CMK (cell line): ENCODE measurements at regions not wholly inside any gene's neighbourhood (a gene's known extent, or its start where the extent isn't known, plus 50 kb on each side); places are given as distances from the start of the nearest gene placed in this dataset.
"Not testable (repeated sequence)": the region's sequence is repeated elsewhere in the genome, so short reads cannot be mapped to it uniquely, and the experiment has no call there.

ENCODE experiments used
- DNase-seq: peaks from one replicate; pipeline ENCODE4 v3.0.0-alpha.2; 2010; ENCODE audit warnings: low read depth

DNA sequence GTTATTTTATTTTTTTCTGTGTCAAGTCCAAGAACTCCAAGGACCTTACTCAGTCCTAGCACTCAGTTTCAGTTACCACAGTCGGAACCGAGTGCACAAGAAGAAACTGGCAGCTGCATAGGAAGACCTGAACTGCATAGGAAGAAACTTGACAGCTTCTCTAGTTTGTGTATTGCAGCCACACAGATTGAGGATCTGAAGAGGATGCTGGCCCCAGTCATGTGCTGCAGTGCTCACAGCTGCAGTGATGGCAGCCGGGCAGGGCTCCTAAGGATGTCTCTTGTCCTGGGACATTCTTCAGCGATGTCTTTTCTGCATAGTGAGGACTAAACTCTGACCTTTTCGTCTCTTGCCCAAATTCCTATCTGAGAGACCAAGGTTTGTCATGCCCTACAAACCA, 261.2 kb downstream of the STIM2 start:
- DNase-seq: no peak

DNA sequence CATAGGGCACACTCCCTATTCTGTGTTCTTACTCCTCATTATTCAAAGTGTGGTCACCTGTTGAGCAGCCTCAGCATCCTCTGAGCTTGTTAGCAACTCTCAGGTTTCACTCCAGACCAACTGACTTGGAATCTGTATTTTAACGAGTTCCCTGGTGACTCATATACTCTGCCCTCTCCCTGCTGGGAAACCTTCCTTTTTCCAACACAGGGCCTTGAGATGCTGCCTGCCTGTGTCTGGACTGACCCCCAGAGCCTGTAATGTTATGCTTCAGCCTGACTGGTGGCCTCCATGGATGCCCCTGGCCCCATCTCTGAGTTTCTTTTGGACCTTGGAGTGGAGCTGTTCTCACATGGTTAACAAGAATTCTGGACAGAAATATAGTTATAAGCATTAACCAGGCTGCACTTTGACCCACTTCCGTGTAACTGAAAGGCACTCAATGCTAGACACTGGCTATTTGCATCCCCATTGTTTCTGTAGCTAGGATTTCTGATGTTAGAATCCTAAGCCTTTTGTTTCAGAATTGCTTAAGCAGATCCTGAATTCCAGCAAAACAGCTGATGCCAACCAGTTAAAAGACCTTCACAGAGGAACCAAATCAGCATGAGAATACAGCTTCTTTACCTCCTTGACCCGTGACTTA, 262.6 kb downstream of the STIM2 start:
- no peak for DNase-seq

DNA sequence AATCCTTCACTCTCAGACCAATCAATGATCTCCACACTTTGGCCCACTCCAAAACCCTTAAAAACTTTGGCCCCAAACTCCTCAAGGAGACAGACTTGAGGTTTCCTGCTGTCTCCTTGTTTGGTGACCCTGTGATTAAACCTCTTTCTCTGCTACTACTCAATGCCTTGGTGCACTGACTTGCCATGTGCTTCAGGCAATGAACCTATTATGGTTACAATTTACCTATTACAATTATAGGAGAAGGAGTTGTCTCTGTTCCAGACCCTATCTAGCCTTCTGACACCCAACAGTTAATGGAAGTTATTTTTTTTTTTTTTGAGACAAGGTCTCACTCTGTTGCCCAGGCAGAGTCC, 263.1 kb downstream of the STIM2 start:
- DNase-seq: no peak

DNA sequence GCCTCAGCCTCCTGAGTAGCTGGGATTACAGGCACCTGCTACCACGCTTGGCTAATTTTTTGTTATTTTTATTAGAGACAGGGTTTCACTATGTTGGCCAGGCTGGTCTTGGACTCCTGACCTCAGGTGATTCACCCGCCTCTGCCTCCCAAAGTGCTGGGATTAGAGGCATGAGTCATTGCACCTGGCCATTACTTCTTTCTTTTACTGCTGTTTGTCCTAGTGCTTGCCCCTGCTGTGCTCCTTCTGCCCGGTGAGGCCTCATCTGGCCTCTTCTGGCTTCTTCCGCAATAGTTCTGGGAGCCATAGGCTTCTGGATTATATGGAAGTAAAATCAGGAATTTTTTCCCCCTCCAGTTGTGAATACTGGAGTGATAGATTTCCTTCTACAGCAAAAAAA, 266.3 kb downstream of the STIM2 start:
- not testable (repeated sequence) for DNase-seq

DNA sequence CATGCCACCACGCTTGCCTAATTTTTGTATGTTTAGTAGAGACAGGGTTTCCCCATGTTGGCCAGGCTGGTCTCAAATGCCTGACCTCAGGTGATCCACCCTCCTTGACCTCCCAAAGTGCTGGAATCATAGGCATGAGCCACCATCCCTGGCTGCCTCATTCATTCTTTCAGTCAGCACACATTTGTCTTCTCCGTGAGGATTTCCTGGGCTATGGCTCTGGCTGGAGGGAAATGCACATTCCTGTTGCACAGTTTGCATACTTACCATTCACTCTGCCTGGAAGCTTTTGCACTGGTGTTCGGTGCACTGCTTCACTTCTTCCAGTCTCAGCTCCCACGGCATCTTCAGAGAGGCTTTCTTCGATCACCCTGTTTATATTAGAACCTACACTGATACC, 267.8 kb downstream of the STIM2 start:
- DNase-seq: no peak

DNA sequence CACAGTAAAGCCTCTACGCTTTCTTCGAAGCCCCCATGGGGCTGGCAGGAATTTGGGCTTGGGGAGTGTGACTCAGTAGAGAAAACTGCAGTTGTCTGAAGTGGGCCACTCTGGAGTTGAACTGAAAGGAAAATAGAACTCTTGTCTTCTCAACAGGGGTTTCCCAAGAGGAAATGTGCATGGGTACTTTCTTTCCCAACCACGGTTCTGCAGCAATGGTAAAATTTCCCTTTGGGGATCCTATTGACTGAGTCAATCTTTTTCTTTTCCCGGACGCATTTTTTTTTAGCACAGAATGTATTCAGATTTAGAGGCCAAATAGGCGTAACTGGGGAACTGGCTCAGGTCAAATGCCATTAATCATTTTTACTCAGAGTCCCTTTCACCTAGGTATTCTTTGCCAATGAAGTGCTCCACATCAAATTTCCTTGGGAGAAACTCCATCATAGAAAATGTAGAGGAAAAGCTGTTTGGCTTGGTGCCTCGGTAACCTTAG, 269.3 kb downstream of the STIM2 start:
- no peak for DNase-seq

DNA sequence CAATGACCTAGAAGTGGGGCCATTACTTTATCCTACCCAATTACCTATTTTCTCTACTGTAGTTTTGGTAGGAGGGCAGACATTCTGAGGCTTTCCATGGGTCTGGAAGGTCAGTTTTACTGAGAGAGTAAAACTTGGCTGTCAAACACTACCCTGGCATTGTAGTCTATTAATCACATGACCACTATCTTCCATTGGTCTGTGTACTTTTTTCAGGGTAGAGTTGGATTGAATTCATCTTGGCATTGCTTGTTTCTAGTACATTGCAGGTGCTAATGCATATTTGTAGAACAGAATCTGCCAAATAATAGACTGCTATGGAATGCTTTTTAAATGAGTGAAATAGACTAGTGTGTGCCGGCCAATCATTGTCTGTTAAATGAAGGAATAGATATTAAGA, 271.9 kb downstream of the STIM2 start:
- DNase-seq: no peak

DNA sequence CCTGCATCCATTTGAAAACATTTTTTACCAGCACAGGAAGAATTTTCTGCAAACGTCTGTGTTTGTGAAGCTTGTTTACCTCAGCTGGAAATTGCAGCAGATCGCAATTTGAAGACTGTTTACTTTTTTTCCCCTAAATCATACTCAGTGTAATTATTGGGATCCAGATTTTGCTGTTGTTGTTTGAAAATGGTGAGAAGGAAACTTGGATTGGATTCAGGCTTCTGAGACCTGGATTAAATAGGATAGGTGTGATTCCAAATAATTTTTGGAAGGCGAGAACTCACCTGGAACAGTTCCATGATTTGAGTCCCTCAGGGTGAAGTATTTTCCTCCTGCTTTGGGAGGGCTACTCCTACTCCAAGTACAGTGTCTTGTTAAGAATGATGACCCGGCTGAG, 279.8 kb downstream of the STIM2 start:
- DNase-seq: no peak

DNA sequence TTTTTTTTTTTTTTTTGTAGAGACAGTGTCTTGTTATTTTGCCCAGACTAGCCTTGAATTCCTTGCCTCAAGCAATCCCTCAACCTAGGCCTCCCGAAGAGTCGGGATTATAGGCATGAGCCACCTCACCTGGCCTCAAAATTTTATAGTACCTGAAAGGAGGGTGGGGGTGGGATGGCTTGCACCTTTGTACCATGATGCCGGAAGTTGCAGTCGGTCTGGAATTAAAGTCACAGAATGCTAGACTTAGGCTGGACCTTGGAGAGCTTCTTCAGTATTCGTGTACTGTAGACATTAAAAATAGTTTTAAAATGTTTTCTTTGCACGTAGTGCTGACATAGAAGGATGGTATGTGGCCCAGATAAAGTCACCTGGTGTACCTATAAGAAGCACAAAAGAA, 280.9 kb downstream of the STIM2 start:
- no peak for DNase-seq

DNA sequence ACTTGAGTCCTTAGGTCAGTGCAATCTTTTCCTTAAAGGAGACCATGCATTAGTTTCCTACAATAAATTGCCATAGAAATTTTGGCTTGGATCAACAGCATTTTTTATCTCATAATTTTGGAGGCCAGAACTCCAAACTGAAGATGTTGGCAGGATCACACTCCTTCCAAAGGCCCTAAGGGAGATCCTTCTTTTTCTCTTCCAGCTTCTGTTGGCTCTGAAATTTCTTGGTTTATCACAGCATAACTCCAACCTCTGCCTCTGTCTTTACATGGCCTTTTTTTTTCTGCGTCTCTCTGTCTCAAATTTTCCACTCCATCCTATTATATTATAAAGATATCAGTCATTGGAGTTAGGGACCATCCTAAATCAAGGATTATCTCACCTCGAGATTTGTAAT, 282.2 kb downstream of the STIM2 start:
- no peak for DNase-seq

DNA sequence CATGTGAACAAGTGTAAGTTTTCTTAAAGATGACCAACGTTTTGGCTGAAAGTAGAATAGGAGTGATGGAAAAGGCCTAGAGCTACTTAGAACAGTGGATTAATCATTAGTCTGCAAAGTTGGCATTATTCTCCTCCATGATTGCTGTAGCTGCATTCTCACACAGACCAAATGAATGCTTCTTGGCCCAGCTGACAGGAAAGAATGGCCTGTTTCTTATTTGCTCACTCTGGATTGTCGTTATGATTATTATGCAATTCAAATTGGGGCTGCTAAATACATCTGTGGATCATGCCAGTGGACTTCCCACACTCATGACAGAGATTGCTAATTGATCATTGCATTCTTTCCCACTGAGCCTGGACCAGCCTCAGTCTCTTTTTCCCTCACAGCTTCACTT, 285.0 kb downstream of the STIM2 start:
- no peak for DNase-seq

DNA sequence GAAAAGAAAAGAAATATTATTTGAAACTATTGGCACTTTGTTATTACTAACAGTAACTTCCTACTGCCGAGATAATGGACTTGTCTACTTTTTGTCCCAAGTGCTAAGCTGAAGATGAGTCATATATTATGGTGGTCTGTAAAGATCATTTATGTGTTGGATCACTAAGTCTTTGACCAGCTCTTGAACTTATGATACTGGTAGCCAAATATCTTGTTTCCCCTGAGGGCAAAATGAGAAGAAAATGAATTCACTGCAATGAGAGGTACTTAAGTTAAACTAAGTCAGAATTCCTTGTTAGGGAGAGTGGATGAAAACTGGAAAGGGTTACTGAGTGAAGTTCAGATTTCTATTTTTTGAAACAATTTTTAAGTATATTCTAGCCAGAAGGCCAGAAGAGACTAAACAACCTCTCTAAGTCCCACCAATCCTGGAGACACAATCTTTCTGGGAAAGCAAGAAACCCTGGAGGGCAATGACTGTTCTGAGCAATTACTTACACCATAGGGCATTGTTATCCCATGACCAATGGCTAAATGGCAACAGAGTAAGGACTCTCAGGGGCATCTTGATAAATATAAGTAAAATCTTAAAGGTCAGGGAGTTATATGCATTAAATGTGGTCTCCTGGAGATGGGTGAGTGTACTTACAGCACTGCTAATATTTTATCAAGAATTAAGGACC, 287.7 kb downstream of the STIM2 start:
- no peak for DNase-seq

DNA sequence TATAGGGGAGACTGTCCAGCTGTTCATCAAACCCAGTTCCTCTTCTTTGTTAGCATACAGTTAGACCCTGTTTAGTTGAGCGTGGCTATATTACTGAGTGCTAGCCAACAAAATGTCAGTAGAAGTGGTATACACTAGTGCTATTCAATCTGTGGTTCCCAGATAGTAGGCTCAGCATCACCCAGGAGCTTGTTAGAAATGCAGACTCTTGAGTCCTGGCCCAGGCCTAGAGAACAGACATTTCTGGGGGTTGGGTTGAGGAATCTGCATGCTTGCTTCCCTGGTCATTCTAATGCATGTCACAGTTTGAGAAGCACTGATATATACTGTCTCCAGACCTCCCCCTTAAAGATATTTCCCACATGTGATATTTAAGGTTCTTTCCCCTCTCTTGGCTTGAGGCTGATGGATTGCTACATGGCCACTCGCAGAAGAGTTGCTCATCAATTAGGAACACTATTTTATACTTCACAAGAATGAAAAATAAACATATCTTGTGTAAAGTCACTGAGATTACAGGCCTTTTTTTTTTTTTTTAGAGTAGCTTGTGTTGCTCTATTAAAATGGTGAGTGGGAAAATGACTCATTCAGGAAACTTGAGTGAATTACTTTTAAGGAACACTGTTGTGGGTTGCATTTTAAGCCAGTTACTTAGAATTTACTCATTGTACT, 289.0 kb downstream of the STIM2 start:
- DNase-seq: no peak

DNA sequence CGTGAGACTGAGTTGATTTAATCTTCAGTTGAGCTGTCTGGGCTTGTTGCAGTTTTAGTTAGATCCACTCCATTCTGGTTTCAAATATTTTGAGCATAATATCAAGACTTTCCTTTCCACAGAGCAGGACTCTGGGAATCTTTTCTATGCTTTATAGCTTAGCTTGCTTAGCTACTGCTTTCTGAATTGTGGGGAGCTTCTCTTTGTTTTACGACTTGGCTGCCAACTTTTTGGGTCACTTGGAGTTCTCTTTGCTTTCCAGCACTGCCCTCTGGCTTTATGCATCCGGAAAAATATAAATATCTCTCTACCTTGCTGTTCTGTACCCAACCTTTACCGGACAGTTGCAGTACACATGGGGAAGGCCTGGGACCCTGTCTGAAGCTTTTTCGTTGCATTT, 292.1 kb downstream of the STIM2 start:
- DNase-seq: no peak

DNA sequence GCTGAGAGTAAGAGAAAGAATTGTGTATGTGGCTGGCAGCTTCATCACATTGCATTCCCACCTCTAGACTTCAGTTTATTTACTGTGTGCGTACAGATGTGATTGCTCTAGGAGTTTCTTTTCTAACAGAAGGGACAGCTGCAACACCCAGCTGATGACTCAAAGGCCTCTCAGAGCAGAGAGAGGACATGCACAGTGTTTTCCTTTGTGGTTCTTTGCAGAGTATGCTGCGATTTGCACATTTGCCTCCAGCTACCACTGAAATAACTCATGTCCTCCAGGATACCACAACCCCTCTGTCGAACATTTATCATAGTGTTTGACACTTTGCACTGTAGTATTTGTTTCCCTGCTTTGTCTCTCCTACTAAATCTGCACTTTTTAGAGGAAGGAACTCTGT, 294.1 kb downstream of the STIM2 start:
- DNase-seq: no peak

DNA sequence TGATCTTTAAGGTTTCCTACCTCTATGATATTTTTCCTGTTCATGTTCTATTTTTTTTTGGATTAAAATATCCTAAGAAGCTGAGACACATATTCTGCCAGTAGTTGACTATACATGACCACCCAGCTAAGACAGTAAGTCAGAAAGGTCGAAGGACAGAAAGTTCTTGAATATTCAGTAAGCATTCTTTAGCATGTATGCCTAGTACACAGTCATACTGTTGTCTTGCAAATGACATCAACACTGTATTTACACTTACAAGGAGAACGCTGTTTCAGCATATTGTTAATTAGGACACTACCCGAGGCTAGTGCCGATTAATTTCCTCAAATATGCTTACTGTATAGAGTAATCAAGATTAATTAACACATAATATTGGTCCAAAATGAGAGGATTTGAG, 300.6 kb downstream of the STIM2 start:
- DNase-seq: no peak

DNA sequence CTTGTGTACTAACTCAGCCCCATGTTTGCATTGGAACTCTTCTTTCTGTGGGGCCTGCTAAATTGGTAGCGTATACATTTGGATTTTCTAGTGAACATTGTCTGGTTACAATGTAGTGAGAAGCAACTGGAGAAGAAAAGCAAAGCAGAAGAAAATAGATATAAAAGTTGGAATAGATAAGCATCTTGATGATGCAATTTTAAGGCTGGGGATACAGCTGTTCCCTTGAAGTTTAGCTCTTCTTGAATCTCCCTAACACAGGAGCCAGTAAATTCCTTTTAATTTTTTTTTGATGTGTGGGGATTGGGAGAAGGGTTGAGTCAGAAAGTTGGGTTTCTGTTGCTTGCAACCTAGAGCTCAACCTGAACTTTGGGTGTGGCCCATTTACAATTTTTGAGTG, 308.1 kb downstream of the STIM2 start:
- DNase-seq: no peak

DNA sequence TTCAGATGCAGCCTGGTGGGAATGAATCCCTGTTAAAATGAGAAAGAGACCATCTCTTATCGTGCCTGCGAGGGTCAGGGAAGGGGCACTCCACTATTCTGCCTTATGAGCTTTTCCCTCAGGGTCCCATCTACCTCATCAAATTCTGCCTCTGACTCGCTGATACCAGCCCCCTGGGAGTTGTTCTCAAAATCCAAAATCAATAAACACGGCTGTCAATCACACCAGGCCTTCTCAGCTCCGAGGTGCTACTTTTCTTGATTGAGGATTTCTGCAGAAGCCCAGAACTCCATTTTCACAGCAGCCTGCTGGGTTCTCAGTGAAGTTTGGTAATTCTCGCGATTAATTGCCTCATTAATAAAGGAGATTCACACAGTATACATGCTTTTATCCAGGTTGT, 312.6 kb downstream of the STIM2 start:
- no peak for DNase-seq

DNA sequence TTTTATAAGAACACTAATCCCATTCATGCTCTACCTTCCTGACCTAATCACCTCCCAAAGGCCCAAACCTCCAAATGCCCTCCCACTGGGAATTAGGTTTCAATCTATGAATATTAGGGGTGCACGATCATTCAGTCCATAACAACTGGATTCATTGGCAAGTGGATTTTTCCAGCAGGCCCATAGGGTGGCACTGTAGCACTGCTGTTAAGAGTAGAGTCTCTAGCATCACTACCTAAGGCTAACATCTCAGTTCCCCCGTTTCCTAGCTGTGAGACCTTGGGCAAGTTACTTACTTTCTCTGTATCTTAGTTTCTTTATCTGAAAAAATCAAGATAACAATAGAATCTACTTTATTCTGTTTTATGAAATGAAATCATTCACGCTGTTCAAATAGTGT, 315.8 kb downstream of the STIM2 start:
- peak; percentile 3 for DNase-seq

DNA sequence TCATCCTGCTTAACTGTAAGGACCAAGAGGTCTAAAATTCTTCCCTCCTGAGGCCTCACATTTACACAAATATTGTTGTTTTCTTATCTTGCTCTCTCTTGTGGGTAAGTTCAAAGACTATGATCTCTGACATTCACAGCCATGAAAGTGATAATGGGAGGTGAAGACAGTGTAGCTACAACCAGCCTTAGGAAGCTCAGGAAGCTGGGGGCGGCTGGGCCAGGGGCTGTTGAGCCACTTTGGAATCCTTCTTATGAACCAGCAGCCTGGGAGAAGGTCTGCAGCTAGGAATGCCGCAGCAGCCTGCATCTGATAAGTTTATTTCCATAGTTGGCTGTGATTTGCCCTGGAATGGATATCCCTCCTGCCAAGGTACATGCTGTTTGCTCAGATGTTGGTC, 316.2 kb downstream of the STIM2 start:
- no peak for DNase-seq

DNA sequence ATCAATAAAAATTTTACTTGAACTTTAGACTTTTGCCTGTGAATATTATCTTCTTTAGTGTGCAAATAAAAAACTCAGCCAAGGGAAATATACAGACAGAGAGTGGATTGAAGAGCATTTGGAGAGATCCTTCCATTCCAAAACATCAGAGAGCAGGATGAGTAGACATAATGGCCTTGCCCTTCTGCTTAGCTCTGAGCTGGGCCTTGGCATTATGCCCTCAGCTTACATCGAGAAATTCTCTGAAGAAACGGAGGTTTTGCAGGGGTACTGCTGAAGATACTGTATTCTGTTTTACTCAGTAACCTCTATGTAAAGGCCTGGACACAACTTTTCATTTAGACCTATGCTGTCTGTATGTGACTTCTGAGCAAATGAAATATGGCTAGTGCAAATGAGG, 317.4 kb downstream of the STIM2 start:
- no peak for DNase-seq

DNA sequence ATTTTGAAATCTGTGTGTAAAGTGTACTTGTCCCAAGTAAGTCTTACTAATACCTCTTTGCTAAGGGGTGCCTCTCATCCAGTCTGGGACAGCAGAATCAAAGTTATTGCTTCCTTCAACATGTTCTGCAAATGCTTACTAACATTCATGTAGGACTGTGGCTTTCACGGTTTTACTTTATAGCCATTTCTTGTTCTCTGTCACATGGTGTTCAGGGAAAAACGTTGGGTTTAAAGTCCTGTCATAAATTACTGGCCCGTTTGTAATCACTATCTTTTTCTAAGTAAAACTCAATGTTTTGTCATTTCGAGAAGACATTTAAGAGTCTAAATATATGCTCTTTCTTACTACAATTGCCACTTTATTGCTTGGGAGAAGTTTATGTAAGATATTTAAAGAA, 321.1 kb downstream of the STIM2 start:
- no peak for DNase-seq

DNA sequence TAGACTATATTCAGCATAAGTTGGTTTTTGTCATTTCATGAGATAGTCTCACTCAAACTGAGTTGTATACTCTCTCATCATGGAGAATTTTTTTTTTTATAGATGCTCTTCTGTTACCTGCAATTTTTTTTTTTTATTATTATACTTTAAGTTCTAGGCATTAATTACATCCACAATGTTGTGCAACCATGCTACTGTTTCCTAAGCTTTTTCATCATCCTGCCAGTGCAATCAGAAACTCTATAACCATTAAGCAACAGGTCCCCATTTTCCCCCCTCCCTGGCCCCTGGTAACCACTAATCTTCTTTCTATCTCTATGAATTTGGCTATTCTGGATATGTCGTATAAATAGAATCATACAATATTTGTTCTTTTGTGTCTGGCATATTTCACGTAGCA, 321.6 kb downstream of the STIM2 start:
- no peak for DNase-seq
